ENCODE measurements at regions not wholly inside any gene's neighbourhood (a gene's known extent, or its start where the extent isn't known, plus 50 kb on each side); places are given as distances from the start of the nearest gene placed in this dataset.

GRCh38 chr5:7980881-7981280, 111.9 kb downstream of the MTRR start:
- Histone ChIP-seq H3K27me3 (ENCODE audit: low read depth, low read length) (no peaks in the 10 kb centered on the region), H3K79me2 (ENCODE audit: low read length) (no peaks in the 10 kb centered on the region), H3K4me3 (ENCODE audit: low read length) (no peak overlapping the region), H3K4me2 (ENCODE audit: low read length) (no peak overlapping the region), H4K20me1 (ENCODE audit: insufficient read depth, low read length) (no peaks in the 10 kb centered on the region), H3K27ac (ENCODE audit: low read length) (no peak overlapping the region), H3K36me3 (replicated peaks; ENCODE audit: low read depth, low read length) (no peaks in the 10 kb centered on the region), H2AFZ (ENCODE audit: low read depth, low read length) (no peak overlapping the region), H3K9ac (ENCODE audit: low read length) (no peak overlapping the region), H3K4me1 (ENCODE audit: low read length) (no peaks in the 10 kb centered on the region), H3K9me3 (ENCODE audit: insufficient read depth, low read length) (no peaks in the 10 kb centered on the region)
- TF ChIP-seq CTCF (IDR thresholded peaks at IDR 0.05; ENCODE audit: low read depth, low read length) = no peak
- no peak for TF ChIP-seq EZH2phosphoT487 (IDR thresholded peaks at IDR 0.05; ENCODE audit: low read depth)

DNA sequence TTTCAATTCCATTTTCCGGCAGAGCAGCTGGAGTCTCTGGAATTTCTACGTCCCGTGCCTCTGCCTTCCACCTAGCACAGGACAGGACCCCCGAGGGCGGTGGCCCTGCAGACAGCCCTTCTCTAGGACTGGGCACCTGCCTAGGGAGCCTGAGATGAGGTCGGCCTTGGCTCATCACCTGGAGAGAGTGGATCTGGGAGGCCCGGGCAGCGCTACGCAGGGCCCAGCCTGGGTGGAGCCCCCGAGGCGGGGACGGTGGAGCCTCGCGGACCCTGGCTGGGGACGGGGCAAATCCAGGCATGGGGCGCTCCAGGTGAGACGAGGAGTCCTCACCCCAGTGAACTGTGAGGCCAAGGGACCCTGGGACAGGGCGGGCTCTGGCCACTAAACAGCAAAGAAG, 114.5 kb downstream of the MTRR start:
- Histone ChIP-seq H3K4me1 (ENCODE audit: low read length) (no peaks in the 10 kb centered on the region), H3K36me3 (replicated peaks; ENCODE audit: low read depth, low read length) (no peaks in the 10 kb centered on the region), H3K27ac (ENCODE audit: low read length) (no peak overlapping the region), H3K27me3 (ENCODE audit: low read depth, low read length) (no peaks in the 10 kb centered on the region), H2AFZ (ENCODE audit: low read depth, low read length) (no peak overlapping the region), H3K9ac (ENCODE audit: low read length) (no peak overlapping the region), H3K9me3 (ENCODE audit: insufficient read depth, low read length) (no peaks in the 10 kb centered on the region), H3K4me3 (ENCODE audit: low read length) (no peak overlapping the region), H3K4me2 (ENCODE audit: low read length) (no peak overlapping the region), H3K79me2 (ENCODE audit: low read length) (no peaks in the 10 kb centered on the region), H4K20me1 (ENCODE audit: insufficient read depth, low read length) (no peaks in the 10 kb centered on the region)
- TF ChIP-seq EZH2phosphoT487 (IDR thresholded peaks at IDR 0.05; ENCODE audit: low read depth) = no peak
- no peak for TF ChIP-seq CTCF (IDR thresholded peaks at IDR 0.05; ENCODE audit: low read depth, low read length)

DNA sequence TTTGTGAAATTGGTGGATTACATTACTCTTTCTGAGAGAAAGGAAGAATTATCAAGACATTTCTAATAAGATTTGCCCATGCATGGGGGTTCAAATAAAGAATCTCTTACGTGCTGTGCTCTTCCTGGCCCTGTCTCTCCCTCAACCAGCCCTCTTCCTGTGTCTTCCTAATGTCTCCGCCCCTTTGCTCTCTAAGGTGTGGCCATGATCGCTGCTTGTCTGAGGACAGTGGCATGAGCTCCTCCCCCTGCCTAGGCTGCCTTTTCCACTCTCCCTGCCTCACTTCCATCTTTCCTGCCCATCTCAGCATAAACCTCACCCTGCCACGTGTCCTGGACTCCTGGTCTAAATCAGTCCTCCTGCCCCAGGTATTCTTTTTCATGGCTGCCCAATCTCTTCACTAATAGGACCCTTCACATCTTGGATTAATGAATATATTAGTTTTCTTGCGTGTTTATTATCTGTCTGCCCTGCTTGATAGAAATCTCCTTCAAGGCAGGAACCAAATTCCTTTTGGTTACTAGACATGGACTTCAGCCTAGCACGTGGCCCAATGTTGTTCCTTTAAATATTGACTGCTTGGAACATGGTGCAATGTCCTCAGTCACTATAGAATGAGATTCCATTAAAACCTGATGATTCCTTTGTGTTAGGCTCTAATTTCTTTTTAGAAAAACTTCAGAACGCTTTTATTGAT, 122.3 kb downstream of the MTRR start:
- TF ChIP-seq EZH2phosphoT487 (IDR thresholded peaks at IDR 0.05; ENCODE audit: low read depth) (no peak), CTCF (IDR thresholded peaks at IDR 0.05; ENCODE audit: low read depth, low read length) (no peak)
- H3K4me3 ChIP-seq (ENCODE audit: low read length) = no peak overlapping the region
- H4K20me1 ChIP-seq (ENCODE audit: insufficient read depth, low read length) = no peaks in the 10 kb centered on the region
- H3K27me3 ChIP-seq (ENCODE audit: low read depth, low read length) = no peaks in the 10 kb centered on the region
- no peak overlapping the region for H3K4me2 ChIP-seq (ENCODE audit: low read length)
- no peaks in the 10 kb centered on the region for H3K79me2 ChIP-seq (ENCODE audit: low read length)
- H3K4me1 ChIP-seq (ENCODE audit: low read length) = no peaks in the 10 kb centered on the region
- no peaks in the 10 kb centered on the region for H3K9me3 ChIP-seq (ENCODE audit: insufficient read depth, low read length)
- H3K27ac ChIP-seq (ENCODE audit: low read length) = no peak overlapping the region
- no peak overlapping the region for H2AFZ ChIP-seq (ENCODE audit: low read depth, low read length)
- H3K9ac ChIP-seq (ENCODE audit: low read length) = no peak overlapping the region
- no peaks in the 10 kb centered on the region for H3K36me3 ChIP-seq (replicated peaks; ENCODE audit: low read depth, low read length)

DNA sequence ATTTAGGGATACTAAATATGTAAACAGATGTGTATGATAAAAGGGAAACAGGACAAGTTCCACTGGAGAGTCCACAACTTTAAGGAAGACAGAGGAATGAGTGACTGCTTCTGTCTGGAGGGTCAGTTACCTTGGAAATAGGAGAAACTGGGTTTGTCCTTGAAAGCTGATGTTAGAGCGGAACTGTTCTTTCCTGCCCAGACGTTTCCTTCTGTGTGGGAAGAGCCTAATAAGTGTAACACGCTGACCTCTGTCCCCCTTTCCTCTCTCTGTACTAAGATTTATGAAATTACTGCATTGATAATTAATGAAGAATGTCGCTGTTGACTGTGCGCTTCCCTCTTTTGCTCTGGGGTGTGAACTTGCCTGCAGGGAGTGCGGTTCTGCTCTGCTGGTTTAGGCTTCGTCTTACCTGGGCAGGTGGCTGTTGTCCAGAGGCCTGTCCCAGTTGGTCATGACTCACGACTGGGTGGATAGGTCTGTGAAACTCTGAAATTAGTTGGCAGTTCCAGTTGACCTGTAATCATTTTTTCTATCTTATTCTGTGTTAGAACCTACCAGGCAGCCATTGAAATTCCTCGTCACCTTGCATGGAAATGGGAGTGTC, 126.8 kb downstream of the MTRR start:
- Histone ChIP-seq H3K79me2 (ENCODE audit: low read length) (no peaks in the 10 kb centered on the region), H3K4me3 (ENCODE audit: low read length) (no peak overlapping the region), H3K36me3 (replicated peaks; ENCODE audit: low read depth, low read length) (no peaks in the 10 kb centered on the region), H4K20me1 (ENCODE audit: insufficient read depth, low read length) (no peaks in the 10 kb centered on the region), H3K27ac (ENCODE audit: low read length) (no peak overlapping the region), H3K4me1 (ENCODE audit: low read length) (no peaks in the 10 kb centered on the region), H2AFZ (ENCODE audit: low read depth, low read length) (no peak overlapping the region), H3K27me3 (ENCODE audit: low read depth, low read length) (no peaks in the 10 kb centered on the region), H3K4me2 (ENCODE audit: low read length) (no peak overlapping the region), H3K9me3 (ENCODE audit: insufficient read depth, low read length) (no peaks in the 10 kb centered on the region), H3K9ac (ENCODE audit: low read length) (no peak overlapping the region)
- no peak for TF ChIP-seq EZH2phosphoT487 (IDR thresholded peaks at IDR 0.05; ENCODE audit: low read depth)
- no peak for TF ChIP-seq CTCF (IDR thresholded peaks at IDR 0.05; ENCODE audit: low read depth, low read length)
